HPDE6-E6E7 (cell line): ENCODE measurements at regions not wholly inside any gene's neighbourhood (a gene's known extent, or its start where the extent isn't known, plus 50 kb on each side); places are given as distances from the start of the nearest gene placed in this dataset.

ENCODE experiments used
- DNase-seq: peaks from one replicate; pipeline ENCODE4 v3.0.0; 2011; ENCODE audit warnings: missing footprints; ENCODE audit errors: extremely low spot score

DNA sequence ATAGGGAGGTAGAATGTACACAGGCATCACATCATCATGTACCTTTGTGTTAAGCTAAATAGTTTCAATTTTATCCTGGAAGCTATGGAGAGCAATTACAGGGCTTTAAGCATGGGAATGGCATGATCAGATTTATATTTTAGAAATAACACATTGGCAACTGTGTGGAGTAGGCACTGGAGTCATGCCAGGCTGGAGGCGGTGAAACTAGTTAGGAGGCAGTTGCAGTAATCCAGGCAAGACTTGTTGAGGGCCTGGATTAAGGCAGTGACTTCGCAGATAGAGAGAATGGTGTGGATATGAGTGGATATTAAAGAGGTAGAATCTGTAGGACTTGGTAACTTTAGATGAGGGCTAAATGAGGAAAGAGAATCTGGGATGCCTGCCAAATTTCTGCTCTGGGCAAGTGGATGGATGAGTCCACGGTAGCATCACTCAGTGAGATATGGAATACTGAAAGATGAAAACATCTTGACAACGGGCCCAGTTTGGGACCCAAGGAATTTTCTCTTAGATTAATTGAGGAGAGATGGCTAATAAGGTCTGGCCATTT is 506.2 kb downstream of the FGF9 start:
- DNase-seq = no peak

DNA sequence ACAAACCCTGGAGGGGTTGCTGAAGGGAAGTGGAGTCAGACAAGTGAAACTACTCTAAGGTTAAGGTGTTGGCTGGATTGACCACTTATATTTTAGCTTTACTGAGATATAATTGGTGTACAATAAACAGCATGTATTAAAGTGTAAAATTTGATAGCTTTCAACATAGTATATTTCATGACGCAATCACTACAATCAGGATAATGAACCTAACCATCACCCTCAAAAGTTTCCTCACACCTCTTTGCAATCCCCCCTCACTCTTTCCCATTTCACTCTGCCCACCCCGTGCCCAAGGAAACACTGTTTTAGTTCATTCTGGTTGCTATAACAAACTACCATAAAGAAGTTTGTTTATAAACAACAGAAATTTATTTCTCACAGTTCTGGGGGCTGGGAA is 508.0 kb downstream of the FGF9 start:
- DNase-seq = no peak

DNA sequence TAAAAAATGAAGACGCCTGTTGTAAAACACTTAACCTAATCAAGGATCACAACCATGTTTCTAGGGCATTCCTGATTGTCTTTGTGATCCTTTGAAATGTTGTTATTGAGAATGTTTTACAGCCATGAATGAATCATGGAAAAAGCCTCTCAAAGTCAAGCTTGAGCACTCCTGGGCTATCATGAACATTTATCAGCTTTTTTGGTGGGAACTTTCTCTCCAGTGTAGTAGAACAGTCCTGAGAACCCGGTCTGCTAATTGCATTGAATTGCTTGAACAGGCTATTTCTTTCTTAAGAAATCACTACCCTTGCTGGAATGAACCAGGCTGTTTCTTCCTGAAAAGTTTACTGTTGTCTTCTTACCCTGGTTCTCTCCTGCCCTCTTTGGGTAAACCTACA is 516.5 kb downstream of the FGF9 start:
- DNase-seq = no peak

DNA sequence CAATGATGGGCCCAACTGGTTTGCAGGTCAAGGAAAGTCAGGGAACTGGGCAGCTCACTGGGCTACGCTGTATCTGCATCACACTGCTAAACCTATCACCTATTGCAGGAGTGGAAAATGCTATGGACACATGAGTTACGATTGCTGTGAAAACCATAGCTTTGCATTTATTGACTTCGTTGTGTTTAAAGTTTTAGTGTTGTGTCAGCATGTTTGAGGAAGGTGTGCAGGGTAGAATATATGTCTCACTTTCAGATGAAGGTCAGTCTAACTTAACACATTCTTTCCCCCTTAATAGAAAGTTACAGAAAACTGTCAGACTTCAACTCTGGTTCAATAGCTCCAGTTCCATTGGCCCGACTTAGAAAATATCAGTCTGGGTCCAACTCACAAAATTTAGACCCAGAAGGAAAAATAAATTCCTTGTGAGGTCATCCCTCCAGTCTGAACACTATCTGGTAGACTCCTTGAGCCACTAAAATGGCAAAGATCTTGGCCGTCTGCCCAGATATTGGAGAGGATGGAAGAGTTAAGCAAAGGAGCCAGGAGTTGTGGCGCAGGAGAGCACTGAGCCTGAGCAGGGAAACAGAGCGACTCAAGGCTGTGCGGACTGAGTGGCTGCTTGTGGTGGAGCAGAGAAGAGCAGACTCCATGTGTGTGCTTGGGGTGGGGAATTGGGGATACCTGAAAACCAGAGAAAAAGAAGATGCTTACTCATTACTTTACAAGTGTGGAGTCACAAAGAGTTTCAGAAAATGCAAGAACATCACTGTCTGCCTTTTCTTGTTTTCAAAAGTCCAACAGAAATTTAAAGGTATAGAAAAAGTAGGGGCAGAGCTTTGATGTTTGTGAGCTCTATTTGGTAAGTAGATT is 518.5 kb downstream of the FGF9 start:
- no peak for DNase-seq

DNA sequence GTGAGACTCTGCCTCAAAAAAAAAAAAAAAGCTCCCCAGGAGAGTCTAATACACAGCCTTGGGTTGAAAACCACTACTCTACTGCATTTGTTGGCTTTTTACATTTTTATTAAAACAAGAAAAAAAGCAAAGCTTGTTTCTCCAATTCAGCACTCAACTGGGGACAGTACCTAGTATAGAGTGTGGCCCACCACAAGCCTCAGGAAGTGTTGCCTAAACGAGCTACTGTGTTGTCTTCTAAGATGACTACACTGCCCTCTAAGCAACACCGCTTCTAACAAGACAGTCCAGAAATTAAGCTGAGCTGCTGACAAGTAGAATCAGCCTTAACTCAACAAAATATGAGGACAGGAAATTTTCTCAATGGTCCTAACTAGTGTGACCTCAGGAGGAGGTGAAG is 522.2 kb downstream of the FGF9 start:
- DNase-seq = no peak

DNA sequence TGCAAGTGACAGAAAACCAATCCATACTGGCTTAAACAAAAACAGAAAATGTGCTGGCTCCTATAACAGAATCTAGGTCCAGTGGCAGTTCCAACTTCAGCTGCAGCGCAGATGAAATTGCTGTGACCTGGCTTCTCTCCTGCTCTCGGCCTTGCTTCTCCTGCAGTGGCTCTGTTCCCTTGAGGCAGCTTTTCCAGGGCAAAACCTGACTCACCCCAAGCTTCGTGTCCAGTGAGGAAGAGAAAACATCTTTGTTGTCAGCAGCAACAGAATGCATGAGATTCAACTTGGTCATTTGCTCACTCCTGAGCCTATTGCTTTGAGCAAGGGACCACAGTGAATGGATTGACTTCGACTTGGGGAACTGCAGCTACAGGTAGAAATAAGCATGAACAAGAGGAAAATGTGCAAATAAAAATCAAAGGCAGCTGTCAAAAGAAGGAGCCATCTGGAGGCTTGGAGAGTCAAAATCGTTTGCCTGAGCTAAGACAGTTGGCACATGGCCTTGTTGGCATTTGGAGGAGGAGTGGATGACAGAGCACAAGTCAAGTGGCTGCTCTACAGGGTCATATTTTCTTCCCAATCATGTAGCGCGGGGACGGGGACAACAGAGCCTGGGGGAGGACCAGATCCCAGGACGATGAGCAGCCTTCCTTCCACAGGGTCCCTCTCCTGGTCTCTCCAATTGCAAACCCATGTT is 523.4 kb downstream of the FGF9 start:
- no peak for DNase-seq

DNA sequence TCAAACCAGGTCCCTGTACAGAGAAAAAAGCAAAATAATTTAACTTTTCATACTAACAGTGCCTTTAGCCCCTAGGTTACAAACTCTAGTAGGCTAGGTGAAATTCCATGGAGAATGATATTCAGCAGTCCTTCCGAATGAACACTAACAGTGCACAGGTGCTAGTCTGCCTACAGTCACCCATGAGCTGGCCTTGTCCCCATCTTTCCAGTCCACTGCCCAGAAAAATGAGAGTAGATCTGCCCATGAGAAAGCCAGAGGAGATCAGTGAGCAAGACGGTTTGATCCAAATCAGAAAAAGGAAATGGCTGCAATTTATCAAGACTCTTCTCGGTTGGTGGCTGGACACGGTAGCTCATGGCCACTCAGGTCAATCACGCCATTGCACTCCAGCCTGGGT is 524.9 kb downstream of the FGF9 start:
- no peak for DNase-seq

DNA sequence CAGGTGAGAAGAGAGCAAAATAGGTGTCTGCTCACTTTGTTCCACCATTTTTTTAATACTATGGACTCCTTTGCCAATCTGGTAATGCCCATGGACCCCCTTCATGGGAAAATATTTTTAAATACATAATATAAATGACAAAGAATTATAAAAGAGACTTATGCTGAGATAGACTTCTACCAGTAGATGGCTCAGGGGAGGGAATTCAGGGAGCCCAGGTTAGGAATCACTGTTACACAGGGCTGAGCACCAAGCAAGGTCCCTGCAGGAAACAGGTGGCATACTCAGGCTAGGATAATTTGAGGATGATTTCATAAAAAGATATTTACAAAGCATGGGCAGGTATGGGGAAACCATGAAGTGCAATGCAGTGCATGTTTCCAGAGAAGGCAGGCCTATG is 525.9 kb downstream of the FGF9 start:
- DNase-seq = no peak

DNA sequence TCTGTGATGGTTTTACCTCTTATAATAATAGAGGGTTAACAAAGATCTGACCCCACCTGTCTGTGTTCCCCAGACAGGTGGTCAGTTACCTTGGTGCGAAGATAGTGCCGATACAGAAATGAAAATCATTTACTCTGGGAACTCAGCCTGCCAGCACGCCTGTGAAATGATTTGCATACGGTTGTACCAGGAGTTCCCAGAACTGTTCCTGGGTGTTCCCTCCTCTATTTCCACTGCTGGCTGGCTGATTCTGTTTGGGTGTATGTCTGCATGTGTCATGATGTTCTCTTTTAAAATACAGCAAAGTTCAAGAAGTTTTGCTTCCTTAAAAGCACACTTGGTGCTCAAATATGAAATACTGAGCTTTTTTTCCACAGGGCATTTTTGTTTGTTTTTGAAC is 527.1 kb downstream of the FGF9 start:
- no peak for DNase-seq

DNA sequence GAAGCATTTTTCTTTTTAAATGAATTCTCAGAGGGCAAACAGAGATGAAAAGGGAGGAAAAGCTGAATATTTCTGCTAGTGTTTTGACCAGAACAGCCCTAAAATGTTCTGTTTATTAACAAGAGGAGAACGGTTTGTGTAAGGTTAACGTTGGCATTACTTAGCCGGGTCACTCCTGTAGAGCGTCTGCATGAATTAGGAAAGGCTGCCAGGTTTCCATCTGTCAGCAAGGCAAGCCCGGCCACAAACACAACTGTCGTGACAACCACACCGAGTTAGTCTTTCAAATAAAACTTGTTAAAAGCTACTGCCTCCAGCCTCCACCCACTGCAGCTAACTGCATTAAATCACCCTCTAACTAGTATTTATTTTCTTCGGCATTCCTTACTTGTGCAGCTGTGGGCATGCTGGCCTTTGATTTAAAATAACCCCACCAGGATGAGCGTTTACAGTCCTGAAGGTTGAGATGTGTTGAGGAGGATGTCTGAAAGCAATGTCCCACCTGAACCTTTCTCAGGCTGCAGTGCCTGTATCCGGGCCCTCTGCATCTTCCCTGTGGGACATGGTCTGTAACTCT is 527.9 kb downstream of the FGF9 start:
- DNase-seq = no peak

DNA sequence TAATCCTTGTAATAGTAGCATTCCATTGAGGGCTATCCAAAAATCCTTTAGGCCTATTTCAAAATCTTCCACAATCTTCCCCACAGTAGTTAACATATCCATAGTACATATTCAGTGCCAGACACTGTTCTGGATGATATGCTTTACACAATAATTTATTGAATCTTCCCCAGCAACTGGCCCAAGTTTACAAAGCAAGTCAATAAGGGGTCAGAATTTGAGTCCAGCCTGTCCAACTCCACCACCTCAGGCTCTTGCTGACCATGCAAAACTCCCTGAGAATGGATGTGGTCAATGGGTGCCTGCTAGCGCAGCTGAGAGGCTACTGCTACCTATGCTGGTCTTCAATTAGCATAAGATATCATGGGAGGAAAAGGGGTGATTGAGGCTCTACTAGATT is 529.6 kb downstream of the FGF9 start:
- DNase-seq = no peak

DNA sequence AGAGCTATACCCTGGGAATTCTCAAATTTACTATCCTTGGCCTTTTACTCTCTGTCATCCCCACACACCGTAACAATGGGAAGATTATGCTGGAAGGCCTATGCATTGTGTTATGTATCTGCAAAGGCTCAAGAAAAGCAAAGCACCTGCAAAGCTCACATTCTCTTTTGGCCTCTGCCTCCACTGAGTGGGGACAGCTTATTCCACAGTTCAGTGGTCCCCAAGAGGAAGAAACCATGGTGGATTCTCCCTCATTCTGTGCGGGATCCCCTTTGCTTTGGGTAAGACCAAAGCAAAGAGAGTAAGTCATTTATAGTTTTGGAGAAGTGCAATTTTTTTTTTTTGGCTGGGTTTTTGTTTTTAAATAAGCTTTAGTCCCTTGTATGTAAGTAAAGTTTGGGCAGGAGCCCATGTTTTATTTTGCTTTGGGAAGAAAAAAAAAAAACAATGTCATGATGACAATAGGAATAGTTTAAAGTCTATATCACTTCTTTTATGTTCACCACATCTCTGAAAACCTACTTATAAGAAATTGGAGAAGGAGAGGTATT is 530.6 kb downstream of the FGF9 start:
- no peak for DNase-seq

DNA sequence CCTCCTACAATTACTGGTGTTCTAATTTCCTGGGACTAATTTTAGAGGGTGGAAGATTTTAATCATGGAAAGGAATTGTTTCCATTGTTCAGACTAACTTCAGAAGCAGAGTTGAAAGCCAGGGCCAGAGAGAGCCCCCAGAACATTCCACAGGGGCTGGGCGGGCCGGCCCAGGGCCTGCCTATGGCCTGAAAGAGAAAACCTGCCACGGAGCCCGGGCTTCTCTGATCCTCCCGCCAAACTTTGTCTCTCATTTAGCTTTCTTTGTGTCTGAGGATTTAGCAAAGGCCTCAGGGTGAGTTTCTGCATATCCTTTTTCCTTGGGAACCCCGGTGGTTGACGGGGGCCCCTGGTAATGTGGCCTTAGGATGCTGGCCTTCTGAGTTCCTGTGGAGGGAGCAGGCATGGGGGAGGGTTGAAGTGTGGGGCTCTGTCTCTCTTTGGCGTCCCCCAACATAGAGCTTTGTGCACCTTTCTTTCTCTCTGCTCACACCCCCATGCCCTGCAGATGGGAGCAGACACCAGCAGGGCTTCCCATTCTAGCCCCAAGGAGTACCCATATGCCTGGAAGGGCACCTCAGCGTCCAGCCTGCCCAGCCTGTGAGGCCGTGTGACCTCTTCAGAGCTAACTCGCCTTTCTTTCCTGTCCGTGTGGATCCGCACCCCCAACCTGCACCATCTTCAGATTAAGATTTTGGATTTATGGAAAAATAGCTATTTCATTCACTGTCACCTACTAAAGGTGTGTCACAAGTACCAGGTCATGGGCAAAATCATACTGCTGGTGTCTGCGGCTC is 539.5 kb downstream of the FGF9 start:
- no peak for DNase-seq

DNA sequence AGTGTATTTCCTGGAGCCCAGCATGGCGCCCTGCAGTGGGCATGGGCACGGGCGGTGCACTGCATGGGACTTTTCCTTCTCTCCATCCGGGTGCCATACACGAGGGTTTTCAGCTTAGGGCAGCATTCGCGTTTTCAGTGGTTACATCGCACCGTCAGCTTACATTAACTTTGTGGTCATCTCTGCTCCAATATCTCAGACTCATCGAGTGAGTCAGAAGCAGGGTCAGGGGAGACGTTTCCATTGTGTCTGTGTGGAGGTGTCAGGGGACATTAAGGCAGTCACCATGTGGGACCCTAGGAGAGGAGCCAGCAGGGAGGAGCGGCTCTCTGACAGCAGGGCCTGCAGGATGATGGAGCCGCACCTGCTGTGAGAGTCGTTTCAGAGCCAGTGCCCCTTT is 541.0 kb downstream of the FGF9 start:
- no peak for DNase-seq

DNA sequence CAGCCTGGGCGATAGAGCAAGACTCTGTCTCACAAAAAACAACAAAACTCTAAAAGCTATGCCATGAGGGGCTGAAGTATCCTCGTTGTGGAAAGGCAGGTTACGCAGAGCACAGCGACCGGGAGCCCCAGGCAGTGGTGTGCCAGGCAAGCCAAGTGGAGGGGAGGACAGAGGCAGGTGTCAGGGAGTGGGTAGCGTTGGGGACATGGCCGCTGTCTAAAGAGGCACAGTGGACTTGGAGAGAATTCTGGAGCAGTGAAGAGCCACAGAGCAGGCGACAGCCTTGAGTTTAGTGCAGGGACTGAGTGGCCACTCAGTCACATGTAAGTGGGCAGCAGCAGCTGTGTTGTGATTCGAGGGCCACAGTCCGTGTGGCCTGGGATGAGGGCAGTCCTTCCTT is 541.7 kb downstream of the FGF9 start:
- DNase-seq = no peak

DNA sequence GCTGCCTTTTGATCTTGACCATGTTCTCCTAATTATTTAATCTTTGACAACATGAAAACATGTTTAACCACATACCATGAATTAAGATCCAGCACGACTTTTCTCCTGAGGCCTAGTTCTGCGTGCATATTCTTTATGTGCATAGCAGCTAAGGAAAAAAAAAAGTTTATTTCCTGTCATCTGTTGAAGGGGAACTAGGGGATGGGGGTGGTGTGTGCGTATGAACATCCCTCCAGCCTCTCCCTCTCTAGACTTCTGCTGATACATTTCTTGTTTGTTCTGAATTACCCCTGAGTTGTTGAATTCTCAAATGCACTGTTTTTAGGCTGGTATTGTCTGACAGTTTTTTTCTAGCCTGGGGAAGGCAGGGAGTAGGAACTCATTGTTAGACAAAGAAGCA is 543.3 kb downstream of the FGF9 start:
- no peak for DNase-seq

DNA sequence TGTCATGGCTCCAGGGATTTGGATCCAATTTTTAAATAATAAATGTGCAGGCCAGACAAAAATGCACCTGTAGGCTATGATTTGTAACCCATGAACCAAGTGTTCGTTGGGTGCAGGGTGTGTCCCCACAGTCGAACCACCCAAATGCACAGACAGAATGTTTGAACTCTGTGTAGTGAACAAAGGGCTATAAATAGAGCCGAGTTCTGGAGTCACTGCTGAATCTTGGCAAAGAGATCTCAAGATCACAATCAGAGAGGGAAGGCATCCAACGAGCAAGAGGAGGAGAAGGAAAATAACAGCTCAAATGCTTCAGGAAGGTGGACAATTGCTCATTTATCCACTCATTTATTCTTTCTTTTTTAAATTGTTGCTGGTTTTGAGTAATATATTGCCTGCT is 547.9 kb downstream of the FGF9 start:
- DNase-seq = no peak

DNA sequence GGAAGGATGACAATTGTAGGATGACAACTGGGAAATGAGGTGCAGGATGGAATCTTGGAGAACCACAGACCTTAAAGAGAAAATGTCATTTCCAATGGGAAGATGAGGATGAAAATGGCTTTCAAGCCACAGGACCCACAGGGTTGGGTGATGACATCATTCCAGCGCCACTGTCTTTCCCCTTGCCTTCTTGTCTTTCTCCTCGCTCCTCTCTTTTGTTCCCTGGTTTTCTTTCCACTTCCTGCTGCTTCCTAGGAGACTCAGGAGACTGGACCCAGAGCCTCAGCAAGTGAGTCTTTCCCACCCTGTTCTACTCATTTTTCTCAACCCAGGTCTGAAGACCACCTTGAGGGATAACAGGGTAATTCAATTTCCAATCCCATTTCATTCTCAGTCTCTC is 548.8 kb downstream of the FGF9 start:
- DNase-seq = no peak

DNA sequence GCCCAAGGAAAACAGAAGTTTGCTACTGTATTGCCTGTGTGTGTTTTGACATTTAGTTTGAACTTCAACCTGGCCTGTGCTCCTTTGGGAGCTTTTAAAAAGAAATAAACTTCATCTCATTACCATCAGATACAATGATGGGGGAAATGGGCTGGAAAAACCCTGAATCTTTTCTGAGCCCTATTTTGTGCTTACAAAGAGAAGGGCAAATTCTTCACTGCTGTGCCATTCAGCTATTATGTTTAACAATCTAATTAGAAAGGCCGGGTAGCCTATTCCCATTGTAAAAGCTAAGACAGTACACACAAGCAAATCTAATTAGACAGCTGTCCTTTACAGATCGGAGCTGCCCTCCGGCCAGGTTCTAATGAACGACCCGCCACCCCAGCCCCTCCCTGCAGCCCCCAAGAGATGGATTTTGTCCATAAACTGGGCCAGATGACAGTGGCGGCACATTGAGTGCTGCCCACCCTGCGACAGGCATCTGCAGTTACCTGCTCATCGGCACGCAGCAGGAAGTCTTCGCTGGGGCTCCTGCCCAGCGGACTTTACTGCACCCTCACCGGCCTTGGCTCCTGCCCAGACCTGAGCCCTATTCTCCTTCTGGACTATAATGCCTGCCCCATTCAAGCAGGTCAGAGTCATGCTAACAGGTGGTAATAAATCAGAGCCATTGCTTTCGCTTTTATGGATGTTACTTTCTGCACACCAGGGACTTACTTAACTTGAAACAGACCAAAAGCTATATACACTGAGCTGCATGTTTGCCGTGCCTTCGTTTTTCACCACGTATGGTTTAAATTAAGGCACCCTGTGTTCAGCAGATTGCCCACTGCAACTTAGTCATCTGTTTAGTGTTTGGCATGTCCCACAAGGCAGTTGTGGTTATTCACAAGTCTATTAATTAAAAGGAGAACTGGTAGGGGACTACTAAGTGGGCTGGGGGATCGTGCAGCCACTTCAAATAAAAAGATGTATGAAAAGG is 549.6 kb downstream of the FGF9 start:
- DNase-seq = no peak

DNA sequence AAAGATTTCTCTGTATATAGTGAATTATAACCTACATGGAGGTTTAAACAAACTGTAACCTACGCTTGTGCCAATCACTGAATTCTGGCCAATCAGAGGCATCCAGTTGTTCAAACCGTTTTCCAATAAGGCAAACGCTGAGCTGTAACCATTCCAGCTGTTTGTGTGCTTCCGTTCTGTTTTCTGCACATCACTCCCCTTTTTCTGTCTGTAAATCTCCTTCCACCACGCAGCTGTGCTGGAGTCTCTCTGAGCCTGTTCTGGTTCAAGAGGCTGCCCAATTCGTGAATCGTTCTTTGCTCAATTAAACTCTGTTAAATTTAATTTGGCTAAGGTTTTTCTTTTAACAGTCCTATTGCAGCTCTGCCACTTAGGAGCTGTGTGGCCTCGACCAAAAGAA is 552.5 kb downstream of the FGF9 start:
- no peak for DNase-seq
